Omental fat pad (tissue), 3 donors: ENCODE measurements at regions not wholly inside any gene's neighbourhood (a gene's known extent, or its start where the extent isn't known, plus 50 kb on each side); places are given as distances from the start of the nearest gene placed in this dataset.
"Not testable (repeated sequence)": the region's sequence is repeated elsewhere in the genome, so short reads cannot be mapped to it uniquely, and the experiment has no call there.

Experiments used
- ATAC-seq: fragments of 150-250 bp; one replicate; pipeline ENCODE4 v1.9.1; 2016; ENCODE audit warnings: mild to moderate bottlenecking, moderate library complexity; ENCODE audit not compliant: low FRiP score
- DNase-seq: peaks from one replicate; pipeline ENCODE4 v3.0.0-alpha.2; 2019; ENCODE audit warnings: low spot score
- TF ChIP-seq, protein P1 (sequence below), 3 donors: fragments of 450-650 bp; IDR thresholded peaks; one replicate each; pipeline ENCODE4 v1.5.1; 2016 to 2017; ENCODE audit warnings: antibody characterized with exemption in 3 of 3, mild to moderate bottlenecking in 3 of 3, moderate library complexity in 2 of 3

DNA sequence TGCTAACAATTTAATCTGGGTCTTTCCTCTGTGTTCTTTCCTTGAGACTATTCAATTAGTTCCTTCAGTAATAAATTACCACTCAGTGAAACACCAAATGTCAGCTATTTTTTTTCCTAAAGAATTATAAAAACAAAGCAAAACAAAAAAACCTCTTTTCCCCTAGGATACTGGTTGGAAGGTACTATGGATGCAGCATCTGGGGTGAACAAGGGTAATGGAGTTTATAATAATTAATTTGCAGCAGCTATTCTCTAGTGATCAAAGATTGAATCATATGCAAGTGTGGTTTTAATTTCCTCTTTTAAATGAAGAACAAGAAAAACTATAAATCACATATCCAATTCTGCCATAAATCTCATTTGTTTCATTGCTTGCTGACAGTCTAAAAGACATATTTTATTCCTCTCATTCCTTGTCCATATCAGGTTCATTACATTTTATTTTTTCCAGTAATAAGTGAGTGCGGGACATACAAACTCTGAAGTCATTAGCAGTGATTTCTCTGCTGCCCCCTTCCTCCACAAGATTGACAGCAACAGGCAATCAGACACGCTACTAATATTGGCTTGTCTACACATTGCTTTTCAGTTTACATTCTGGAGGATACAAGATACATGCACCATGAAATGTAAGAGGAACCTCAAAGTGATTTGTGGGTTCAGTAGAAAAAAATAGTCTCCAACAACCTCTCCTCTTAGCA lies 1093.4 kb upstream of the SLIT2 start:
- TF ChIP-seq, protein P1, sequence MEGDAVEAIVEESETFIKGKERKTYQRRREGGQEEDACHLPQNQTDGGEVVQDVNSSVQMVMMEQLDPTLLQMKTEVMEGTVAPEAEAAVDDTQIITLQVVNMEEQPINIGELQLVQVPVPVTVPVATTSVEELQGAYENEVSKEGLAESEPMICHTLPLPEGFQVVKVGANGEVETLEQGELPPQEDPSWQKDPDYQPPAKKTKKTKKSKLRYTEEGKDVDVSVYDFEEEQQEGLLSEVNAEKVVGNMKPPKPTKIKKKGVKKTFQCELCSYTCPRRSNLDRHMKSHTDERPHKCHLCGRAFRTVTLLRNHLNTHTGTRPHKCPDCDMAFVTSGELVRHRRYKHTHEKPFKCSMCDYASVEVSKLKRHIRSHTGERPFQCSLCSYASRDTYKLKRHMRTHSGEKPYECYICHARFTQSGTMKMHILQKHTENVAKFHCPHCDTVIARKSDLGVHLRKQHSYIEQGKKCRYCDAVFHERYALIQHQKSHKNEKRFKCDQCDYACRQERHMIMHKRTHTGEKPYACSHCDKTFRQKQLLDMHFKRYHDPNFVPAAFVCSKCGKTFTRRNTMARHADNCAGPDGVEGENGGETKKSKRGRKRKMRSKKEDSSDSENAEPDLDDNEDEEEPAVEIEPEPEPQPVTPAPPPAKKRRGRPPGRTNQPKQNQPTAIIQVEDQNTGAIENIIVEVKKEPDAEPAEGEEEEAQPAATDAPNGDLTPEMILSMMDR (IDR thresholded peaks at IDR 0.05), result no peak
- ATAC-seq (no peak), DNase-seq (no peak)

DNA sequence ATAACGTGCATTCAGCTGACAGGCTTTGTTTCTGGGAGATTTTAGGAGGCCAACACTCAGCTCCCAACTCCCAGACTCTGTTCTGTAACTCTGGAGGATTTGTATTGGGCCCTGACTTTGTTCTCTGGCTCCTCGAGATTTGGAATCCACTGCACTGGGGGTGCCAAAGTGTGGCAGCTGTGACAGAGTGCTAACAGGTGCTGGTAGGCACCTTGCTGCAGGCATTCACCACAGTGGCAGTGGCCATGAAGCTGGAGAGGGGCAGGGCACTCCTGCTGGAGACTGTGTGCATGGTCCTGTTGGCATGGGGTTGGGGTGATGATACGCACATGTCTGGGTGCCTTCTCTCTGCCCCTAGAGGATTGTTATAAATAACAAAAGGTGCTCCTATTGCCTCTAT lies 1094.9 kb upstream of the SLIT2 start:
- DNase-seq (no peak), ATAC-seq (no peak)
- TF ChIP-seq, protein P1 (IDR thresholded peaks at IDR 0.05), result no peak

DNA sequence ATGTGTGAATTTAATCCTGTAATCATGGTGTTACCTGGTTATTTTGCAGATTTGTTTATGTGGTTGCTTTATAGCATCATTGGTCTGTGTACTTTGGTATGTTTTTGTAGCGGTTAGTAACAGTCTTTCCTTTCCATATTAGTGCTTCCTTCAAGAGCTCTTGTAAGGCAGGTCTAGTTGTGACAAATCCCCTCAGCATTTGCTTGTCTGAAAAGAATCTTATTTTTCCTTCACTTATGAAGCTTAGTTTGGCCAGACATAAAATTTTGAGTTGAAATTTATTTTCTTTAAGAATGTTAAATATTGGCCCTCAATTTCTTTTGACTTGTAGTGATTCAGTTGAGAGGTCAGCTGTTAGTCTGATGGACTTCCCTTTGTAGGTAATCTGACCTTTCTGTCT lies 1096.1 kb upstream of the SLIT2 start:
- DNase-seq (no peak), ATAC-seq (no peak)
- TF ChIP-seq, protein P1 (IDR thresholded peaks at IDR 0.05), result no peak

DNA sequence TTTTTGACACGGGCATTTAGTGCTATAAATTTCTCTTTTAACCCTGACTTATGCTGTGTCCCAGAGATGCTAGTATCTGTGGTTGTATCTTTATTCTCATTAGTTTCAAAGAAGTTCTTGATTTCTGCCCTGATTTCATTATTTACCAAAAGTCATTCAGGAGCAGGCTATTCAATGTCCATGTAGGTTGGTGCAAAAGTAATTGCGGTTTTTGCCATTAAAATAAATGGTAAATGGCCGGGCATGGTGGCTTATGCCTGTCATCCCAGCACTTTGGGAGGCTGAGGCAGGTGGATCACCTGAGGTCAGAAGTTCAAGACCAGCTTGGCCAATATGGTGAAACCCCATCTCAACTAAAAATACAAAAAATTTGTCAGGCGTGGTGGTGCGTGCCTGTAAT lies 1097.4 kb upstream of the SLIT2 start:
- ATAC-seq, DNase-seq: not testable (repeated sequence)

DNA sequence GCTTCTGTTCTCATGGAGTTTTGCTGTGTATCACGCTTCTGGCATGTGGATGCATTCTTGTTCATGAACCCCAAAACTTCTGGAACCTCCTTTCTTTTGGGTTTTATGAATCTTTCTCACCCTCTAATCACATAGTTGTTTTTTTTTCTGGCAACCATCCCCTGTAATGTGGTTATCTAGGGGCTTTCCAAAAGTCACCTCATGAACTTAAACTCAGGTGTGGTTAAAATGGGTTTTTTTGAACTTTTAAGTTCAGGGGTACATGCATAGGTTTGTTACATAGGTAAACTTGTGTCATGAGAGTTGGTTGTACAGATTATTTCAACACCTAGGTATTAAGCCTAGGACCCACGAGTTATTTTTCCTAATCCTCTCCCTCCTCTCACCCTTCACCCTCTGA lies 1099.4 kb upstream of the SLIT2 start:
- DNase-seq (no peak), ATAC-seq (no peak)
- TF ChIP-seq, protein P1 (IDR thresholded peaks at IDR 0.05), result no peak

DNA sequence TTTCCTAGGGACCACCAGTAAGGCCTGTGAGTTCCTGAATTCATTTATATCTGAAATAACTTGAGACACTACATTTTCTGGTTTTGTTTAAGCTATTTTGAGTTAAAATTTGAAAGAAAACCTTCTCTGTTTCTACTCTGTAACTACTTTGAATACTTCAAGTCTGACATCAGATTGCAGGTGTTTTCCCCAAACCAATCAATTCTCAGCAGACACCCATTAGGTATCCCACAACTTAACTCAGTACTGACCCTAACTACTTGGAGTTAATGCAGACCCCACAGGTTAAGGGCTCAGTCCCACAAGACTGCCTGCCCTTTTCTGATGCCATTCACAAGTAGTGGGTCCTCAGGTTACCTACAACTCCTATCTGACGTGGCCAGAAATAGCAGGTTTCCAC lies 1100.0 kb upstream of the SLIT2 start:
- DNase-seq (no peak), ATAC-seq (no peak)
- TF ChIP-seq, protein P1 (IDR thresholded peaks at IDR 0.05), result no peak

DNA sequence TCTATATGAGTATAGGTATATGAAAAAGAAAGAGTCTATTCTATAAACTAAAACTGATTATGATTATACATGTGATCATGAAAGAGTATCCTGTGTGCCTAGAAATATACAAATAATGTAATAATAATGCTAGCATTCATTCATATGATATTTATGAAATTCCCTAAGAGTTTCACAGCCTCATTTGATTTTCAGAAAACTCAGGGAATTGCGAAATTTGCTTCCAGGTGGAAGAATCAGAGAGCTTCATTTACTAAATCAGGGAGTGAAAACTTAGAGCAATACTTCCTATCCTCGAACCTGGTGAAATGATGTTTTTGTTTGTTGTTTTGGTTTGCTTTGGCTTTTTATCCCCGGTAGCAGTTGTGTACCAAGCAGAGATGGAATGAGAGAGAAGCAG lies 1105.7 kb upstream of the SLIT2 start:
- DNase-seq, result no peak
- ATAC-seq, result no peak
- TF ChIP-seq, protein P1 (IDR thresholded peaks at IDR 0.05), result no peak
